GM18873 (cell line): ENCODE measurements at regions not wholly inside any gene's neighbourhood (a gene's known extent, or its start where the extent isn't known, plus 50 kb on each side); places are given as distances from the start of the nearest gene placed in this dataset.

Experiments used
- ATAC-seq: cut with Tn5 transposase; IDR thresholded peaks from one replicate; pipeline ENCODE4 v1.9.1; 2021; ENCODE audit warnings: mild to moderate bottlenecking, moderate library complexity, moderate number of reproducible peaks; ENCODE audit not compliant: unreplicated experiment, low FRiP score

- no peak for ATAC-seq
Measured at GRCh38 chr6:21457647-21458046, 135.9 kb upstream of the SOX4 start.

- ATAC-seq, result no peak
Measured at GRCh38 chr6:21459641-21460040, 133.9 kb upstream of the SOX4 start.

DNA sequence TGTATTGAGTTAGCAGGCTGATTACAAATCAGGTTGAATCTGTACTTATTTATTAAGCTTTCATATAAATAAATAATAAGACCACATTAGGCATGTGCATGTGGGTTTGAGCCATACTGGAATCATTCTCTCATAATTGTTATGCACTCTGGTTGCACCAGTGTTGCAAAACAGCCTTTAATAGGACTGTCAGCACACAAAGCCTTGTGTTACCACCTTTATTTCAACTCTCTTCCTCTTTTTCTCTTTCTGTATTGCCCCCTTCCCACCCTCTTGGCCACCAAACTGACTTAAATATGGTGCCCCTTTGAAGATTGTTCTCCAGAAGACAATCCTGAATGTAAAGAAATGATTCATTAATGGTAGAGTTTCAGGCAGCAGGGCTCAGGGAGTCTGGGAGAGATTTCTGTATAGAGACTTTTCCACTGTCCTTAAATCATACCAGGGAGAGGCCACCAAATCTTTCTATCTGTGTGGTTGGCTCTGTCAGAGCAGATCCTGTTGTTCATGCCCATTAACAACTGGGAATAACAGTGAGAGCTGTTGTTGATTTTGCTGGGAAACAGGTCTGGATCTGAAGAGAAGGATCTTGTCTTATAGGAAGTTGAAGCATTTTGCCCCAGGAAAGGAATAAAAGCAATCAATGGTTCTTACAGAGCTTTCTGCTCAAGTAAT is 131.6 kb upstream of the SOX4 start:
- no peak for ATAC-seq

DNA sequence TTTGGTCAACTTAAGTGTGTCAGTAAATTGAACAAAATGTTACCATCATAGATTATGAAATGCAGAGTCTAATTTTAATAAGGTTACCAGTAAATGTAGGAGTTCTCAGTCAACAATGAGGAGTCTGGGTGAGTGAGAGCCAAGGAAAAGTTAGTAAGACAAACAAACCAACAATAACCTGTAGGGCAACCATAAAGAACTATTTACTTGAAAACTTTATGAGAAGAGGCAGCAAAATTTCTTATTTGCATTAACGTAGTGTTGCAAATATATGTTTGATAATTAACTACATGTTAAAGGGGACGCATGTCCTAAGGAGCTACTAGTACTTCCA is 131.1 kb upstream of the SOX4 start:
- no peak for ATAC-seq

- no peak for ATAC-seq
Measured at GRCh38 chr6:21467091-21467490, 126.5 kb upstream of the SOX4 start.

GRCh38 chr6:21468461-21468860 is 125.1 kb upstream of the SOX4 start:
- no peak for ATAC-seq

- ATAC-seq, result no peak
Measured at GRCh38 chr6:21469213-21469612, 124.3 kb upstream of the SOX4 start.

DNA sequence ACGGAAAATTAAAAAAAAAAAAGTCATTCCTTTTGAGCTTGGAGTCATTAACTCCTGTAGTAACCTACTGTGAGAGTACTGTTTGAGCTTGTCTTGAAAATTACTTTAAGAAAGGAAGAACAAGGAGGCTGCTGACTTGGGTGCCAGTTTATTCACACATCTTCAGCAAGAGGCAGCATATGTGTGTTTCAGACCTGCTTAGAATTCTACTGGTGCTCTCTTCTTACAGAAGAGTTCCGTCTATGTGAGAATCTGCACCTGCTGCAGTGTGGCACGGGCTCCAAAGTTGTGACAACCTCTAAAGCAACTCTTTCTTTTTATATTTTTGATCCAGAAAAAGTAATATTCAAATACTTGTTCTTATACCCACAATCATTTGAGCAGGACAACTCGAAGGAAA is 117.4 kb upstream of the SOX4 start:
- ATAC-seq, result no peak

- ATAC-seq, result no peak
Measured at GRCh38 chr6:21478411-21478810, 115.1 kb upstream of the SOX4 start.

- no peak for ATAC-seq
Measured at GRCh38 chr6:21478883-21479539, 114.5 kb upstream of the SOX4 start.

- no peak for ATAC-seq
Measured at GRCh38 chr6:21486115-21486514, 107.4 kb upstream of the SOX4 start.

- no peak for ATAC-seq
Measured at GRCh38 chr6:21489826-21490225, 103.7 kb upstream of the SOX4 start.

DNA sequence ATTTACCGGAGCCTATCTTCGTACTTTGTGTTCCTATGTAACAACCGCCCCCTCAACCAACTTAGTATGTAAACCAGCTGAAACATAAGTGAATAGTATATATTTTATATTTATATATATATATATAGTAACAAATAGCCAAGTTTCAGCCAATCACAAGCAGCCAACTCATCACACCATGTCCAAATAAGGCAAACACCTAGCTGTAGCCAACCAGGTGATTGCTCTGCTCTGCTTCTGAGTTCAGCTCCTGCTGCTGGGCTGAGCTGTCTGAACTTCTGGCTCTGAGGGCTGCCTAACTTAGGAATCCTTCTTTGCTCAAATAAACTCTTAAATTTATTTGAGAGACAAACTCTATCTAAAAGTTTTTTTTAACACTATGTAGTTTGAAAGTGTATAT is 101.6 kb upstream of the SOX4 start:
- no peak for ATAC-seq

GRCh38 chr6:21494505-21494904 is 99.0 kb upstream of the SOX4 start:
- no peak for ATAC-seq

- ATAC-seq, result no peak
Measured at GRCh38 chr6:21496196-21496595, 97.4 kb upstream of the SOX4 start.

DNA sequence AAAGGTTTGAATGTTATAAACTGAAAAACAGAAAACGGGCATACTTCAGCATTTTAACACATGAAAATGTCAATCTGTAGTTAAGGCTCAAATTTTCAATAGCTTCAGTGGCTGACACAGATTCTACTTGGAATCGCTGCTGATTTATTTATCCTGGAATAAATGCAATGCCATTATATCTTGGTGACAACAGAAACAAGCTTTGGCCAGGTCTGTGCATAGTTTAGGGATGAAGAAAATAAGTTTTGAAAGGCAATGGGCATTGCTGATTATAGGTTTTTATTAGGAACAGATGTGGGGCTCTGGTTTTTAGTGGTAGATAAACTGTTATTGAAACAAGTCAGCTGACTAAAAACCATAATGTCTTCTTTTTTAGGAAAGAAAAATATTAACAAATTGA is 96.8 kb upstream of the SOX4 start:
- no peak for ATAC-seq

DNA sequence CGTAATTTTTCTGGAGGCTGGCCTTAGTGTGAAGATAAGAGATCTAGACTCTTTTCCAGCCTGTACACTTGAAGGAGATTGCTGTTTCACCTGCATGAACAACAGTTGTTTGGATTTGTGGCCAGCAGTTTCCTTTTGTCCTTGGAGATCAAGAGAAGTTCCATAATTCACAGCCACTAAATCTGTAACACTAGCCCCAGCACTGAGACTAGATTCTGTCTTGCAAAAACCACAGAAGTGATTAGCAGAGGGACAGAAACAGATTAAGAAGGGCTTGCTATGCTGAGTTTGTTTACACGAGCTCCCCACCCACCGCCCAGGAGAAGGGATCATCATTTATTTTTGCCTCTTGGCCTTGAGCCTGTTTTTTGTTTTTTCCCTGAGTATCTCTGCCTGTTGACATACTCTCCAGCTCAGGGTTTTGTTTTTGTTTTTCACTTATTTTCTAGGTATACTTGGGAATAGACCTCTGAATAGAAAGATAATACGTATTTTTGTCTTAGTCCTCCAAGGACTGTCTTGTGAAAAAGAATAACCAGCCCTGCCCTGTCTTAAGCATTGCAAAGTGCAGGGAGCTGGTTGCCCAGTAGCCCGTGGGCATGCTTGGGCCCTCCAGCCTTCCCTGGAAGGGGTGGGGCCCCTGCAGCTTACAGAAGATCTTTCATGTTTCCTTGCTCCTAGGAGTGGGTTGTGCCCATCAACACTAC is 93.1 kb upstream of the SOX4 start:
- ATAC-seq, result no peak

- ATAC-seq, result no peak
Measured at GRCh38 chr6:21501021-21501354, 92.6 kb upstream of the SOX4 start.

GRCh38 chr6:21501815-21502214 is 91.7 kb upstream of the SOX4 start:
- ATAC-seq, result no peak

- ATAC-seq, result no peak
Measured at GRCh38 chr6:21502682-21503081, 90.9 kb upstream of the SOX4 start.

DNA sequence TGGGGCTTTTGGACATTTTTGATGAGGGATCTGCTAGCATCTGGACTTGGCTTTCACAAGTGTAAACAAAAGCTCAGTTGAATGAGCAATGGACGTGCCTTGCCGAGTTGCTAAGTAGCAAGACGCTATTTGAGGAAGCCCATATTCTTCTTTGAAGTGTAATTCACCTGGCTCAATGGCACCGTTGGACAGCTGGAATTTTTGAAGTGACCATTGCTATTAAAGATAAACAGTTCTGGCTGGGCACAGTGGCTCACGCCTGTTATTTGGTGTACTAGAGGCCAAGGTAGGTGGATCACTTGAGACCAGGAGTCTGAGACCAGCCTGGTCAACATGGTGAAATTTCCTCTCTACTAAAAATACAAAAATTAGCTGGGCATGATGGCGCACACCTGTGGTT is 88.8 kb upstream of the SOX4 start:
- no peak for ATAC-seq

DNA sequence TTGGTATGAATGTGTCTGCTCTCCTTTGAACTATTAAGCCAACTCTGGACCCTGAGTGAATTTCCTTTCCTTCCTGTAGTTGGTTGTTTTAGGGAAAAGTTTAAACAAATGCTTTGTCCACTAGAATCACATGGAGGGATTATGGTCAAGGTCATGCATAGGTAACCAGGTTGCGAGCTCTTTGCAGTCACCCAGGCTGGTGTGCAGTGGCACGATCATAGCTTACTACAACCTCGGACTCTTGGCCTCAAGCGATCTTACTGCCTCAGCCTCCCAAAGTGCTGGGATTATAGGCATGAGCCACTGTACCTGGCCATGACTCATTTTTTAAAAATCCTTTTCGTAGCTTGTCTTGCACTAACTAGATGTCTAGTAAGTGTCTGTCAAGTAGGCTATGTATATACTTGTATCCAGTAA is 88.0 kb upstream of the SOX4 start:
- no peak for ATAC-seq
